ENCODE measurements at regions not wholly inside any gene's neighbourhood (a gene's known extent, or its start where the extent isn't known, plus 50 kb on each side); places are given as distances from the start of the nearest gene placed in this dataset.

DNA sequence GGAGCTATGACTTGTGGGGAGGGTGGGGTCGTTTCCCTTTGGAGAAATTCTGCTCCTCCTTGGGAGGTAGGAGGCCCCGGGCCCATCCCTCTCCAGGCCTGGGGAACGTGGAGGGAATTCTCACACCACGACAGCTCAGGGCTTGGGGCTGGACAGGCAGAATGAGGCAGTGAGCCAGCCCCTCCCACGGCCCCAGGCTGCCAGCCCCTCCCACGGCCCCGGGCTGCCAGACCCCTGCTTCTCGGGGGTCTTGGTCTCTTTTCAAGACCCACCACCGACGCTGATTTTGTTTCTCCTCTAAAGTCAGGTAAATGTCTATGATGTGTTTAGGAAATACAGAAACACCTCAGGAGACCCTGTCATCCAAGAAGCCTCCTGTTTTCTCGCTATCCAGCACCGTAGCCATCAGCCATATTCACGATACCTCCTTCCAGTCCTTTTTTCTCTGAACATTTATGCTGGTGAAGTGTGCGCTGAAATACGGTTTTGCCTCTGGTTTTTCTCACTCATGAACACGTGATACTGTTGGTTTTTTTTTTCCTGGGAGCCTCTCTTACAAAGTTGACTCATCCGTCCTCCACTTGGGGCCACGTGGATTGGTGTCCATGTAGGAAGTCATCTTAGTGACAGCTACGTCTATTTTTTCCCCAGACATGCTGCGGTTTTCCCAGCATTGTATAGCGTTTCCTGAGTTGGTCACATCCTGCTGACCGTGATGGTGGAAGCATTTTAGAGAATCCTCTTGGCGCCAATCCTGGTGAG lies 1219.6 kb downstream of the BRD1 start:
- Histone ChIP-seq H3K27me3 (ENCODE audit: insufficient read depth, low read length) (no peaks in the 10 kb centered on the region), H4K20me1 (ENCODE audit: insufficient read depth) (no peaks in the 10 kb centered on the region), H3K36me3 (ENCODE audit: control insufficient read depth in 1 of 2, insufficient read depth in 2 of 2, low read length in 2 of 2) (no peaks in the 10 kb centered on the region), H3K9ac (ENCODE audit: low read length) (no peak overlapping the region), H3K9me3 (ENCODE audit: control insufficient read depth in 1 of 2, insufficient read depth in 1 of 2, low read depth in 1 of 2, low read length in 2 of 2) (peaks cover 0 to 5% of the 10 kb centered on the region in 2 experiments; a peak in 2 of 4 replicates), H2AFZ (ENCODE audit: low read depth, low read length, poor library complexity, severe bottlenecking) (no peak overlapping the region), H3K9me2 (ENCODE audit: insufficient read depth) (no peaks in the 10 kb centered on the region), H3K4me3 (replicated peaks in 1 of 2; ENCODE audit: low read depth in 1 of 2, low read length in 2 of 2) (no peak overlapping the region), H3K4me1 (ENCODE audit: control insufficient read depth in 1 of 2, insufficient read depth in 2 of 2, low read length in 2 of 2) (peaks cover 0 to 7% of the 10 kb centered on the region in 2 experiments; a peak in 1 of 4 replicates), H3K4me2 (ENCODE audit: low read length) (no peak overlapping the region), H3K79me2 (ENCODE audit: insufficient read depth, low read length) (no peaks in the 10 kb centered on the region), H3K27ac (ENCODE audit: low read depth, low read length) (no peak overlapping the region)
- ChIA-PET RAD21 (ENCODE audit: low non-redundant PET in 1 of 2, low total read pairs in 2 of 2, uncharacterized antibody in 2 of 2, unreplicated experiment in 2 of 2) (no interaction called here), POLR2A (no interaction called here), CTCF (no interaction called here)
- no TSS peak for BruUV-seq (replicated peaks)
- intact Hi-C loops (cut with micrococcal nuclease) = loop anchor here (1.0 kb wide), 1 partner anchor 18 kb away; no protein-coding TSS in a partner anchor
- TF ChIP-seq REST (IDR thresholded peaks at IDR 0.05; ENCODE audit: low read depth) (no peak), EGR1 (IDR thresholded peaks at IDR 0.05; ENCODE audit: low read depth) (no peak), POLR2AphosphoS5 (IDR thresholded peaks at IDR 0.05; ENCODE audit: low read depth, low read length) (no peak), ZFX (IDR thresholded peaks at IDR 0.05) (no peak), ATF3 (IDR thresholded peaks at IDR 0.05) (no peak), ZBTB33 (IDR thresholded peaks at IDR 0.05; ENCODE audit: extremely low read depth, insufficient replicate concordance, low read length) (no peak)
- no peak for DNase-seq (ENCODE audit: low read depth, low spot score)
- ATAC-seq = no peak
